Keratinocyte (primary cell): ENCODE measurements at regions not wholly inside any gene's neighbourhood (a gene's known extent, or its start where the extent isn't known, plus 50 kb on each side); places are given as distances from the start of the nearest gene placed in this dataset.

Source experiments
- DNase-seq: peaks from one replicate; pipeline ENCODE4 v3.0.0-alpha.2; 2011; ENCODE audit warnings: low read depth, missing footprints, low spot score
- FAIRE-seq: peaks from 2 replicates; lab custom pipeline; 2011; peaks lifted over from hg19 to GRCh38; lab: Jason Lieb, UNC
- H2AFZ ChIP-seq: 2 replicates; pipeline ENCODE4 v1.6.0; 2012; ENCODE audit warnings: low read length, control low read depth, inconsistent platforms; ENCODE audit not compliant: control insufficient read depth
- H3K27ac ChIP-seq: 2 replicates; pipeline ENCODE4 v1.5.1; 2011; ENCODE audit warnings: low read length; ENCODE audit not compliant: control insufficient read depth, insufficient read depth
- H3K27me3 ChIP-seq: 3 replicates; pipeline ENCODE4 v1.6.0; 2011; ENCODE audit warnings: low read length; ENCODE audit not compliant: control insufficient read depth, insufficient read depth; ENCODE audit errors: extremely low read depth
- H3K36me3 ChIP-seq, 2 experiments: 2 replicates in 1 of 2; 3 replicates in 1 of 2; pipeline ENCODE4 v1.5.1; 2011; ENCODE audit warnings: low read length in 2 of 2, mild to moderate bottlenecking in 1 of 2; ENCODE audit not compliant: control insufficient read depth in 2 of 2, insufficient read depth in 2 of 2; ENCODE audit errors: extremely low read depth in 1 of 2
- H3K4me1 ChIP-seq: 3 replicates; pipeline ENCODE4 v1.5.1; 2011; ENCODE audit warnings: low read length; ENCODE audit not compliant: control insufficient read depth, insufficient read depth; ENCODE audit errors: extremely low read depth
- H3K4me2 ChIP-seq: 3 replicates; pipeline ENCODE4 v1.6.0; 2011; ENCODE audit warnings: low read depth, low read length; ENCODE audit not compliant: control insufficient read depth, insufficient read depth; ENCODE audit errors: extremely low read depth
- H3K4me3 ChIP-seq, 3 experiments: fragments of 200-600 bp in 1 of 3; sonication (generic) in 1 of 3; 2 replicates in 2 of 3; 3 replicates in 1 of 3; pipeline ENCODE4 v1.5.1; 2011 to 2016; ENCODE audit warnings: low read length in 3 of 3, mild to moderate bottlenecking in 3 of 3, control low read depth in 2 of 3, inconsistent platforms in 1 of 3, low read depth in 1 of 3, mixed read lengths in 1 of 3, mixed run types in 1 of 3, moderate library complexity in 1 of 3; ENCODE audit not compliant: control insufficient read depth in 2 of 3, insufficient read depth in 2 of 3; ENCODE audit errors: extremely low read depth in 1 of 3
- H3K79me2 ChIP-seq: 2 replicates; pipeline ENCODE4 v1.6.0; 2012; ENCODE audit warnings: low read length; ENCODE audit not compliant: control insufficient read depth, insufficient read depth
- H3K9ac ChIP-seq: 3 replicates; pipeline ENCODE4 v1.6.0; 2011; ENCODE audit warnings: low read length; ENCODE audit not compliant: control insufficient read depth, insufficient read depth; ENCODE audit errors: extremely low read depth
- H3K9me1 ChIP-seq: 3 replicates; pipeline ENCODE4 v1.6.0; 2011; ENCODE audit warnings: low read length; ENCODE audit not compliant: control insufficient read depth, insufficient read depth; ENCODE audit errors: extremely low read depth
- H3K9me3 ChIP-seq: 2 replicates; pipeline ENCODE4 v1.5.1; 2012; ENCODE audit warnings: low read depth, low read length; ENCODE audit not compliant: control insufficient read depth
- H4K20me1 ChIP-seq: 3 replicates; pipeline ENCODE4 v1.6.0; 2011; ENCODE audit warnings: low read length; ENCODE audit not compliant: control insufficient read depth, insufficient read depth; ENCODE audit errors: extremely low read depth
- EZH2 ChIP-seq: IDR thresholded peaks from one replicate; pipeline ENCODE4 v1.6.1; 2012; ENCODE audit warnings: inconsistent platforms, mild to moderate bottlenecking, low read length, moderate library complexity
- dilution Hi-C: fragments of 300-500 bp; cut with MboI; formaldehyde crosslinking; loops from one replicate; pipeline ENCODE4 v1.7.0; 2020; ENCODE audit warnings: low sequenced_read_pairs; ENCODE audit not compliant: extremely low pct_ligation_motif_present
- TF ChIP-seq, protein P1 (sequence below), 3 experiments: IDR thresholded peaks in 1 of 3; conservative IDR thresholded peaks in 1 of 3; optimal IDR thresholded peaks in 1 of 3; 2 replicates in 2 of 3; 3 replicates in 1 of 3; pipeline versions ENCODE3 to v1.5.1; 2011; ENCODE audit warnings: low read length in 3 of 3, mild to moderate bottlenecking in 3 of 3, moderate library complexity in 2 of 3, control low read depth in 1 of 3, inconsistent platforms in 1 of 3; ENCODE audit not compliant: insufficient read depth in 2 of 3; ENCODE audit errors: extremely low read depth in 1 of 3

DNA sequence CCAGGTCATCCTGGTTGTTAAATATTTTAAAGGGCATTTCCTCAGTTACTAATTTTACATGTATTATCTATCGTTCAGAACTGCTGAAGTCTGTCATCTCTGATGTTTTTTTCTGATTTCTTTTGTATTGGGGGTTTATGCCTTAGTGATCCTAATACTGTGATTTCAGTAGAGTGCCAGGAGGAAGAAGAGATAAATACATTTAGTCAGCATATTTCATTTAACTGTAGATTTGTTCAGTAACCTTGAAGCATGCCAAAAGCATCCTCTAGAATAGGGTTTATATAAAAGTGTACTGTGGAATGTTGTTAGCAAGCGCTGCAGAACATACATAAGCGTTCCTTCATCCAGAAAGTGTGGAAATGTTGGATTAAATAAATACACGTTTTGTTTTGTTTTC, 342.3 kb upstream of the DPPA4 start:
- dilution Hi-C loops: no loop called here
- FAIRE-seq (no peak), DNase-seq (no peak)
- TF ChIP-seq EZH2: no peak
- TF ChIP-seq, protein P1, sequence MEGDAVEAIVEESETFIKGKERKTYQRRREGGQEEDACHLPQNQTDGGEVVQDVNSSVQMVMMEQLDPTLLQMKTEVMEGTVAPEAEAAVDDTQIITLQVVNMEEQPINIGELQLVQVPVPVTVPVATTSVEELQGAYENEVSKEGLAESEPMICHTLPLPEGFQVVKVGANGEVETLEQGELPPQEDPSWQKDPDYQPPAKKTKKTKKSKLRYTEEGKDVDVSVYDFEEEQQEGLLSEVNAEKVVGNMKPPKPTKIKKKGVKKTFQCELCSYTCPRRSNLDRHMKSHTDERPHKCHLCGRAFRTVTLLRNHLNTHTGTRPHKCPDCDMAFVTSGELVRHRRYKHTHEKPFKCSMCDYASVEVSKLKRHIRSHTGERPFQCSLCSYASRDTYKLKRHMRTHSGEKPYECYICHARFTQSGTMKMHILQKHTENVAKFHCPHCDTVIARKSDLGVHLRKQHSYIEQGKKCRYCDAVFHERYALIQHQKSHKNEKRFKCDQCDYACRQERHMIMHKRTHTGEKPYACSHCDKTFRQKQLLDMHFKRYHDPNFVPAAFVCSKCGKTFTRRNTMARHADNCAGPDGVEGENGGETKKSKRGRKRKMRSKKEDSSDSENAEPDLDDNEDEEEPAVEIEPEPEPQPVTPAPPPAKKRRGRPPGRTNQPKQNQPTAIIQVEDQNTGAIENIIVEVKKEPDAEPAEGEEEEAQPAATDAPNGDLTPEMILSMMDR (optimal IDR thresholded peaks at IDR 0.05 in 1 of 3, IDR thresholded peaks at IDR 0.05 in 1 of 3, conservative IDR thresholded peaks at IDR 0.05 in 1 of 3; ENCODE audit: extremely low read depth in 1 of 3, insufficient read depth in 2 of 3, low read length in 3 of 3): no peak
- Histone ChIP-seq H3K4me3 (no peak overlapping the region), H3K4me1 (no peaks in the 10 kb centered on the region), H3K79me2 (no peaks in the 10 kb centered on the region), H4K20me1 (no peaks in the 10 kb centered on the region), H3K9ac (no peak overlapping the region), H3K9me3 (no peaks in the 10 kb centered on the region), H3K4me2 (no peak overlapping the region), H2AFZ (no peak overlapping the region), H3K27me3 (no peaks in the 10 kb centered on the region), H3K36me3 (no peaks in the 10 kb centered on the region), H3K27ac (no peak overlapping the region), H3K9me1 (no peaks in the 10 kb centered on the region)

DNA sequence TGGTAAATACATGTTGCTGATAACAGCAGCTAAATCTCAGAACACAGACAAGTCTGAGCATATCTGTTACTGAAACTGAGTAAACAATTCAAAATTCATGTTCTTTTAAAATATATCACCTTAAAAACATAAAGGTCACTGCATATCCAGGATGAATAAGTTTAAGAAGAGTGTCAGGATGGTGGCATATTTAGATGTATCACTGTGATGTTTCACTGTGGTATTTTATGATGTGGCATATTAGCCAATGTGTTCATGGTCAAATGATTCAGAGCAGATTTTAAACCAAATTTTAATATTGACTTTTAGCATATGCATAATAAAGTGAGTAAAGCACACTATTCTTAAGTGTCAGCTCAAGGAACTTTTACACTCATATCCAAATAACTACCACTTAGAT, 346.4 kb upstream of the DPPA4 start:
- Histone ChIP-seq H3K27me3 (no peaks in the 10 kb centered on the region), H4K20me1 (no peaks in the 10 kb centered on the region), H3K4me2 (no peak overlapping the region), H3K79me2 (no peaks in the 10 kb centered on the region), H3K27ac (no peak overlapping the region), H3K4me1 (no peaks in the 10 kb centered on the region), H3K36me3 (no peaks in the 10 kb centered on the region), H3K9ac (no peak overlapping the region), H3K9me3 (no peaks in the 10 kb centered on the region), H2AFZ (no peak overlapping the region), H3K4me3 (no peak overlapping the region), H3K9me1 (no peaks in the 10 kb centered on the region)
- dilution Hi-C loops: no loop called here
- DNase-seq (no peak), FAIRE-seq (no peak)
- TF ChIP-seq EZH2: no peak
- TF ChIP-seq, protein P1 (optimal IDR thresholded peaks at IDR 0.05 in 1 of 3, IDR thresholded peaks at IDR 0.05 in 1 of 3, conservative IDR thresholded peaks at IDR 0.05 in 1 of 3; ENCODE audit: extremely low read depth in 1 of 3, insufficient read depth in 2 of 3, low read length in 3 of 3): no peak
